ENCODE measurements at regions not wholly inside any gene's neighbourhood (a gene's known extent, or its start where the extent isn't known, plus 50 kb on each side); places are given as distances from the start of the nearest gene placed in this dataset.

GRCh38 chr2:16069933-16070647 is 129.7 kb downstream of the MYCN start:
- TF ChIP-seq CTCF (conservative IDR thresholded peaks at IDR 0.05; ENCODE audit: low read depth, low read length) (no peak), MAFK (IDR thresholded peaks at IDR 0.05; ENCODE audit: low read depth, low read length) (no peak), POLR2A (IDR thresholded peaks at IDR 0.05; ENCODE audit: low read depth, low read length) (no peak), CHD1 (IDR thresholded peaks at IDR 0.05; ENCODE audit: low read depth, low read length) (no peak), BHLHE40 (IDR thresholded peaks at IDR 0.05; ENCODE audit: low read depth, low read length) (no peak), RCOR1 (IDR thresholded peaks at IDR 0.05; ENCODE audit: insufficient replicate concordance, low read length) (no peak), MAZ (IDR thresholded peaks at IDR 0.05; ENCODE audit: borderline replicate concordance, low read depth, low read length) (no peak), CEBPB (IDR thresholded peaks at IDR 0.05; ENCODE audit: low read depth, low read length) (no peak), USF2 (IDR thresholded peaks at IDR 0.05; ENCODE audit: low read depth, low read length) (no peak), MXI1 (IDR thresholded peaks at IDR 0.05; ENCODE audit: borderline replicate concordance, low read depth, low read length) (no peak), SMC3 (IDR thresholded peaks at IDR 0.05; ENCODE audit: low read depth, low read length) (no peak)

Data from IMR-90 (cell line).